ENCODE measurements at regions not wholly inside any gene's neighbourhood (a gene's known extent, or its start where the extent isn't known, plus 50 kb on each side); places are given as distances from the start of the nearest gene placed in this dataset.

- H3K4me3 ChIP-seq (ENCODE audit: control insufficient read depth, low read depth, low read length): no peak overlapping the region
- DNase-seq (ENCODE audit: low read depth): no peak
- TF ChIP-seq CTCF (conservative IDR thresholded peaks at IDR 0.05; ENCODE audit: control insufficient read depth, insufficient read depth, low read depth, low read length): no peak
Measured at GRCh38 chr5:3987867-3988266, 392.2 kb downstream of the IRX1 start.

- H3K4me3 ChIP-seq (ENCODE audit: control insufficient read depth, low read depth, low read length): no peak overlapping the region
- no peak for TF ChIP-seq CTCF (conservative IDR thresholded peaks at IDR 0.05; ENCODE audit: control insufficient read depth, insufficient read depth, low read depth, low read length)
- no peak for DNase-seq (ENCODE audit: low read depth)
Measured at GRCh38 chr5:3993856-3994473, 398.3 kb downstream of the IRX1 start.

GRCh38 chr5:3994628-3995027 is 399.0 kb downstream of the IRX1 start:
- no peak for DNase-seq (ENCODE audit: low read depth)
- no peak overlapping the region for H3K4me3 ChIP-seq (ENCODE audit: control insufficient read depth, low read depth, low read length)
- no peak for TF ChIP-seq CTCF (conservative IDR thresholded peaks at IDR 0.05; ENCODE audit: control insufficient read depth, insufficient read depth, low read depth, low read length)

- TF ChIP-seq CTCF (conservative IDR thresholded peaks at IDR 0.05; ENCODE audit: control insufficient read depth, insufficient read depth, low read depth, low read length): no peak
- no peak for DNase-seq (ENCODE audit: low read depth)
- H3K4me3 ChIP-seq (ENCODE audit: control insufficient read depth, low read depth, low read length): no peak overlapping the region
Measured at GRCh38 chr5:3995954-3996619, 400.5 kb downstream of the IRX1 start.

GRCh38 chr5:3996707-3997336 is 401.2 kb downstream of the IRX1 start:
- no peak for DNase-seq (ENCODE audit: low read depth)
- no peak for TF ChIP-seq CTCF (conservative IDR thresholded peaks at IDR 0.05; ENCODE audit: control insufficient read depth, insufficient read depth, low read depth, low read length)
- no peak overlapping the region for H3K4me3 ChIP-seq (ENCODE audit: control insufficient read depth, low read depth, low read length)

GRCh38 chr5:3997670-3998069 is 402.0 kb downstream of the IRX1 start:
- no peak for TF ChIP-seq CTCF (conservative IDR thresholded peaks at IDR 0.05; ENCODE audit: control insufficient read depth, insufficient read depth, low read depth, low read length)
- no peak overlapping the region for H3K4me3 ChIP-seq (ENCODE audit: control insufficient read depth, low read depth, low read length)
- DNase-seq (ENCODE audit: low read depth): no peak
